ENCODE measurements at regions not wholly inside any gene's neighbourhood (a gene's known extent, or its start where the extent isn't known, plus 50 kb on each side); places are given as distances from the start of the nearest gene placed in this dataset.

GRCh38 chr11:33564856-33565453 lies 135.7 kb downstream of the C11orf91 start:
- TF ChIP-seq EP300 (IDR thresholded peaks at IDR 0.05) (no peak), CTCF (IDR thresholded peaks at IDR 0.05) (no peak)

Measured in suprapubic skin (tissue), 3 donors.